Neural progenitor cell (in vitro differentiated cells): ENCODE measurements at regions not wholly inside any gene's neighbourhood (a gene's known extent, or its start where the extent isn't known, plus 50 kb on each side); places are given as distances from the start of the nearest gene placed in this dataset.

Source experiments
- DNase-seq: peaks from one replicate; pipeline ENCODE4 v3.0.0-alpha.2; 2016; ENCODE audit warnings: low spot score
- H2AFZ ChIP-seq: fragments of 200-600 bp; sonication (generic); replicated peaks from 2 replicates; pipeline ENCODE4 v1.6.1; 2016; ENCODE audit warnings: antibody characterized with exemption
- H3F3A ChIP-seq: fragments of 200-600 bp; sonication (generic); 2 replicates; pipeline ENCODE4 v1.6.1; 2016; ENCODE audit warnings: antibody characterized with exemption, low read depth
- H3K27ac ChIP-seq: fragments of 200-600 bp; sonication (generic); 2 replicates; pipeline ENCODE4 v1.5.1; 2016; ENCODE audit warnings: mild to moderate bottlenecking
- H3K27me3 ChIP-seq: fragments of 200-600 bp; sonication (generic); 2 replicates; pipeline ENCODE4 v1.6.1; 2016; ENCODE audit warnings: mild to moderate bottlenecking, moderate library complexity
- H3K36me3 ChIP-seq: fragments of 200-600 bp; sonication (generic); 2 replicates; pipeline ENCODE4 v1.5.1; 2016
- H3K4me1 ChIP-seq: fragments of 200-600 bp; sonication (generic); 2 replicates; pipeline ENCODE4 v1.6.1; 2016; ENCODE audit warnings: mixed run types
- H3K4me2 ChIP-seq: fragments of 200-600 bp; sonication (generic); 2 replicates; pipeline ENCODE4 v1.6.1; 2016
- H3K4me3 ChIP-seq: fragments of 200-600 bp; sonication (generic); 2 replicates; pipeline ENCODE4 v1.5.1; 2016
- H3K79me2 ChIP-seq: fragments of 200-600 bp; sonication (generic); 2 replicates; pipeline ENCODE4 v1.6.1; 2016; ENCODE audit warnings: low read depth
- H3K9ac ChIP-seq: fragments of 200-600 bp; sonication (generic); 2 replicates; pipeline ENCODE4 v1.6.1; 2016
- H3K9me3 ChIP-seq: fragments of 200-600 bp; sonication (generic); 2 replicates; pipeline ENCODE4 v1.5.1; 2016; ENCODE audit warnings: low read depth
- H4K20me1 ChIP-seq: fragments of 200-600 bp; sonication (generic); 2 replicates; pipeline ENCODE4 v1.6.1; 2016; ENCODE audit warnings: low read depth
- H3K27ac Mint-ChIP-seq: 3 replicates; pipeline ENCODE4 v1.8.0; 2021; ENCODE audit warnings: mixed read lengths
- H3K27me3 Mint-ChIP-seq: 2 replicates; pipeline ENCODE4 v1.8.0; 2022; ENCODE audit warnings: low read depth, mild to moderate bottlenecking, inconsistent platforms, moderate library complexity, mixed read lengths; ENCODE audit not compliant: insufficient read depth
- H3K36me3 Mint-ChIP-seq: 3 replicates; pipeline ENCODE4 v1.8.0; 2021; ENCODE audit warnings: mixed read lengths
- H3K4me1 Mint-ChIP-seq: 3 replicates; pipeline ENCODE4 v1.8.0; 2021; ENCODE audit warnings: mixed read lengths
- H3K4me3 Mint-ChIP-seq: 3 replicates; pipeline ENCODE4 v1.8.0; 2021; ENCODE audit warnings: mild to moderate bottlenecking, moderate library complexity, mixed read lengths
- H3K9me3 Mint-ChIP-seq: 3 replicates; pipeline ENCODE4 v1.8.0; 2020; ENCODE audit warnings: mixed read lengths
- CTCF ChIP-seq: fragments of 200-600 bp; sonication (generic); IDR thresholded peaks from 2 replicates; pipeline ENCODE4 v1.5.1; 2017; ENCODE audit warnings: antibody characterized with exemption, mild to moderate bottlenecking
- EZH2 ChIP-seq: fragments of 200-600 bp; sonication (generic); IDR thresholded peaks from 2 replicates; pipeline ENCODE4 v1.6.1; 2017; ENCODE audit warnings: antibody characterized with exemption, mild to moderate bottlenecking, moderate library complexity
- EZH2phosphoT487 ChIP-seq: fragments of 200-600 bp; sonication (generic); IDR thresholded peaks from 2 replicates; pipeline ENCODE4 v1.6.1; 2017; ENCODE audit warnings: antibody characterized with exemption

- TF ChIP-seq EZH2phosphoT487: peak; percentile 87
- no peak for TF ChIP-seq EZH2
- Histone ChIP-seq H3K4me1 (peaks cover 17% of the 10 kb centered on the region), H3F3A (peaks cover 8% of the 10 kb centered on the region), H3K9me3 (no peaks in the 10 kb centered on the region), H2AFZ (no peak overlapping the region), H3K79me2 (no peaks in the 10 kb centered on the region), H3K4me2 (peak overlapping the region; percentile 37), H3K27me3 (peaks cover 96% of the 10 kb centered on the region), H4K20me1 (peaks cover 26% of the 10 kb centered on the region), H3K9ac (no peak overlapping the region), H3K27ac (no peak overlapping the region), H3K4me3 (no peak overlapping the region), H3K36me3 (no peaks in the 10 kb centered on the region)
- H3K27ac Mint-ChIP-seq: peak overlapping the region; percentile 80
- peaks cover 10% of the 10 kb centered on the region for H3K9me3 Mint-ChIP-seq
- peak; percentile 80 for DNase-seq
- no peak overlapping the region for H3K4me3 Mint-ChIP-seq
- H3K4me1 Mint-ChIP-seq: peaks cover 60% of the 10 kb centered on the region
- H3K36me3 Mint-ChIP-seq: peaks cover 9% of the 10 kb centered on the region
- peaks cover 21% of the 10 kb centered on the region for H3K27me3 Mint-ChIP-seq
These were observed 251.6 kb upstream of the APCDD1 start for GRCh38 chr18:10202845-10203321.

GRCh38 chr18:10205151-10205550, 249.3 kb upstream of the APCDD1 start:
- H3K36me3 Mint-ChIP-seq: peaks cover 6% of the 10 kb centered on the region
- H3K36me3 ChIP-seq: no peaks in the 10 kb centered on the region
- H3K4me3 ChIP-seq: no peak overlapping the region
- H3K27ac ChIP-seq: no peak overlapping the region
- H3K27me3 Mint-ChIP-seq: peaks cover 23% of the 10 kb centered on the region
- H3K79me2 ChIP-seq: no peaks in the 10 kb centered on the region
- peaks cover 6% of the 10 kb centered on the region for H3K9me3 Mint-ChIP-seq
- no peak overlapping the region for H3K4me3 Mint-ChIP-seq
- peak overlapping the region; percentile 21 for H3K27ac Mint-ChIP-seq
- H3K9me3 ChIP-seq: no peaks in the 10 kb centered on the region
- H3K4me1 ChIP-seq: peaks cover 20% of the 10 kb centered on the region
- peaks cover 9% of the 10 kb centered on the region for H3F3A ChIP-seq
- H4K20me1 ChIP-seq: peaks cover 26% of the 10 kb centered on the region
- H3K9ac ChIP-seq: no peak overlapping the region
- TF ChIP-seq EZH2 (no peak), CTCF (no peak), EZH2phosphoT487 (no peak)
- DNase-seq: no peak
- H3K27me3 ChIP-seq: peaks cover 89% of the 10 kb centered on the region
- H3K4me1 Mint-ChIP-seq: peaks cover 73% of the 10 kb centered on the region
- no peak overlapping the region for H3K4me2 ChIP-seq
- H2AFZ ChIP-seq: no peak overlapping the region

GRCh38 chr18:10207682-10208345, 246.6 kb upstream of the APCDD1 start:
- H3K36me3 ChIP-seq: no peaks in the 10 kb centered on the region
- TF ChIP-seq EZH2phosphoT487: no peak
- TF ChIP-seq CTCF: no peak
- TF ChIP-seq EZH2: no peak
- H3K4me2 ChIP-seq: no peak overlapping the region
- Mint-ChIP-seq H3K27me3 (peaks cover 20% of the 10 kb centered on the region), H3K4me1 (peaks cover 72% of the 10 kb centered on the region), H3K9me3 (peaks cover 5% of the 10 kb centered on the region), H3K36me3 (peaks cover 6% of the 10 kb centered on the region), H3K27ac (peak overlapping the region; percentile 2), H3K4me3 (no peak overlapping the region)
- H2AFZ ChIP-seq: no peak overlapping the region
- H3K27ac ChIP-seq: no peak overlapping the region
- no peak overlapping the region for H3K4me3 ChIP-seq
- peaks cover 66% of the 10 kb centered on the region for H3K27me3 ChIP-seq
- peaks cover 12% of the 10 kb centered on the region for H3K4me1 ChIP-seq
- no peaks in the 10 kb centered on the region for H3K79me2 ChIP-seq
- H4K20me1 ChIP-seq: peaks cover 9% of the 10 kb centered on the region
- H3F3A ChIP-seq: peaks cover 13% of the 10 kb centered on the region
- H3K9ac ChIP-seq: no peak overlapping the region
- no peaks in the 10 kb centered on the region for H3K9me3 ChIP-seq
- no peak for DNase-seq

GRCh38 chr18:10209302-10209701, 245.1 kb upstream of the APCDD1 start:
- H3K27ac Mint-ChIP-seq: peak overlapping the region; percentile 27
- peaks cover 5% of the 10 kb centered on the region for H3K9me3 Mint-ChIP-seq
- H3K27me3 ChIP-seq: peaks cover 53% of the 10 kb centered on the region
- peaks cover 6% of the 10 kb centered on the region for H3K4me1 ChIP-seq
- H3K27me3 Mint-ChIP-seq: peaks cover 20% of the 10 kb centered on the region
- H3K36me3 ChIP-seq: no peaks in the 10 kb centered on the region
- TF ChIP-seq CTCF (no peak), EZH2phosphoT487 (no peak), EZH2 (no peak)
- no peaks in the 10 kb centered on the region for H3K79me2 ChIP-seq
- H4K20me1 ChIP-seq: no peaks in the 10 kb centered on the region
- no peak overlapping the region for H3K27ac ChIP-seq
- peaks cover 5% of the 10 kb centered on the region for H3F3A ChIP-seq
- no peak overlapping the region for H3K9ac ChIP-seq
- no peak for DNase-seq
- H3K4me2 ChIP-seq: no peak overlapping the region
- no peak overlapping the region for H2AFZ ChIP-seq
- no peaks in the 10 kb centered on the region for H3K9me3 ChIP-seq
- peaks cover 6% of the 10 kb centered on the region for H3K36me3 Mint-ChIP-seq
- H3K4me3 ChIP-seq: no peak overlapping the region
- H3K4me1 Mint-ChIP-seq: peaks cover 57% of the 10 kb centered on the region
- H3K4me3 Mint-ChIP-seq: no peak overlapping the region
